Keratinocyte (primary cell): ENCODE measurements at regions not wholly inside any gene's neighbourhood (a gene's known extent, or its start where the extent isn't known, plus 50 kb on each side); places are given as distances from the start of the nearest gene placed in this dataset.

Experiments used
- DNase-seq: peaks from one replicate; pipeline ENCODE4 v3.0.0-alpha.2; 2011; ENCODE audit warnings: low read depth, missing footprints, low spot score
- FAIRE-seq: peaks from 2 replicates; lab custom pipeline; 2011; peaks lifted over from hg19 to GRCh38; lab: Jason Lieb, UNC
- H2AFZ ChIP-seq: 2 replicates; pipeline ENCODE4 v1.6.0; 2012; ENCODE audit warnings: low read length, control low read depth, inconsistent platforms; ENCODE audit not compliant: control insufficient read depth
- H3K27ac ChIP-seq: 2 replicates; pipeline ENCODE4 v1.5.1; 2011; ENCODE audit warnings: low read length; ENCODE audit not compliant: control insufficient read depth, insufficient read depth
- H3K27me3 ChIP-seq: 3 replicates; pipeline ENCODE4 v1.6.0; 2011; ENCODE audit warnings: low read length; ENCODE audit not compliant: control insufficient read depth, insufficient read depth; ENCODE audit errors: extremely low read depth
- H3K36me3 ChIP-seq, 2 experiments: 2 replicates in 1 of 2; 3 replicates in 1 of 2; pipeline ENCODE4 v1.5.1; 2011; ENCODE audit warnings: low read length in 2 of 2, mild to moderate bottlenecking in 1 of 2; ENCODE audit not compliant: control insufficient read depth in 2 of 2, insufficient read depth in 2 of 2; ENCODE audit errors: extremely low read depth in 1 of 2
- H3K4me1 ChIP-seq: 3 replicates; pipeline ENCODE4 v1.5.1; 2011; ENCODE audit warnings: low read length; ENCODE audit not compliant: control insufficient read depth, insufficient read depth; ENCODE audit errors: extremely low read depth
- H3K4me2 ChIP-seq: 3 replicates; pipeline ENCODE4 v1.6.0; 2011; ENCODE audit warnings: low read depth, low read length; ENCODE audit not compliant: control insufficient read depth, insufficient read depth; ENCODE audit errors: extremely low read depth
- H3K4me3 ChIP-seq, 3 experiments: fragments of 200-600 bp in 1 of 3; sonication (generic) in 1 of 3; 2 replicates in 2 of 3; 3 replicates in 1 of 3; pipeline ENCODE4 v1.5.1; 2011 to 2016; ENCODE audit warnings: low read length in 3 of 3, mild to moderate bottlenecking in 3 of 3, control low read depth in 2 of 3, inconsistent platforms in 1 of 3, low read depth in 1 of 3, mixed read lengths in 1 of 3, mixed run types in 1 of 3, moderate library complexity in 1 of 3; ENCODE audit not compliant: control insufficient read depth in 2 of 3, insufficient read depth in 2 of 3; ENCODE audit errors: extremely low read depth in 1 of 3
- H3K79me2 ChIP-seq: 2 replicates; pipeline ENCODE4 v1.6.0; 2012; ENCODE audit warnings: low read length; ENCODE audit not compliant: control insufficient read depth, insufficient read depth
- H3K9ac ChIP-seq: 3 replicates; pipeline ENCODE4 v1.6.0; 2011; ENCODE audit warnings: low read length; ENCODE audit not compliant: control insufficient read depth, insufficient read depth; ENCODE audit errors: extremely low read depth
- H3K9me1 ChIP-seq: 3 replicates; pipeline ENCODE4 v1.6.0; 2011; ENCODE audit warnings: low read length; ENCODE audit not compliant: control insufficient read depth, insufficient read depth; ENCODE audit errors: extremely low read depth
- H3K9me3 ChIP-seq: 2 replicates; pipeline ENCODE4 v1.5.1; 2012; ENCODE audit warnings: low read depth, low read length; ENCODE audit not compliant: control insufficient read depth
- H4K20me1 ChIP-seq: 3 replicates; pipeline ENCODE4 v1.6.0; 2011; ENCODE audit warnings: low read length; ENCODE audit not compliant: control insufficient read depth, insufficient read depth; ENCODE audit errors: extremely low read depth
- CTCF ChIP-seq, 3 experiments: IDR thresholded peaks in 1 of 3; conservative IDR thresholded peaks in 1 of 3; optimal IDR thresholded peaks in 1 of 3; 2 replicates in 2 of 3; 3 replicates in 1 of 3; pipeline versions ENCODE3 to v1.5.1; 2011; ENCODE audit warnings: low read length in 3 of 3, mild to moderate bottlenecking in 3 of 3, moderate library complexity in 2 of 3, control low read depth in 1 of 3, inconsistent platforms in 1 of 3; ENCODE audit not compliant: insufficient read depth in 2 of 3; ENCODE audit errors: extremely low read depth in 1 of 3
- EZH2 ChIP-seq: IDR thresholded peaks from one replicate; pipeline ENCODE4 v1.6.1; 2012; ENCODE audit warnings: inconsistent platforms, mild to moderate bottlenecking, low read length, moderate library complexity
- dilution Hi-C: fragments of 300-500 bp; cut with MboI; formaldehyde crosslinking; loops from one replicate; pipeline ENCODE4 v1.7.0; 2020; ENCODE audit warnings: low sequenced_read_pairs; ENCODE audit not compliant: extremely low pct_ligation_motif_present

DNA sequence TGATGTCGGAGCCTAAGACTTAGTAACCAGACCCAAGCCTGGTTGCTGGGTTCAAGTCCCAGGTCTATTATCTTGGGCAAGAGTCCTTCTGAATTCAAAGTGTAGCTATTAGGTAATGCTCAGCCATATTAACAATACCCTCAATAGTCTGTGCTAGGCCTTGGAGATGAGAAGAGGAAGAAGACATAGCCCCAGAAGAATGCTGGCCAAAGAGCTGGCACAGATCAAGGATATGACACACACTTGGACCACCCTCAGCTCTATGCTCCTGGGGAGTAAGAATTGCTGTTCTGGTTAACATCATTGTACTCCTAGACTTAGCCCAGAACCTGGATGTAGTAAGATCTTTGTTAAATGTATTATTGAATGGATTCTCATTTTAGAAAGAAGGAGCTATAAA lies 426.7 kb downstream of the CDK5RAP2 start:
- H3K4me2 ChIP-seq, result no peak overlapping the region
- no peak overlapping the region for H3K4me3 ChIP-seq
- no peak for DNase-seq
- H3K4me1 ChIP-seq, result no peaks in the 10 kb centered on the region
- no peaks in the 10 kb centered on the region for H3K9me1 ChIP-seq
- dilution Hi-C loops, result no loop called here
- no peaks in the 10 kb centered on the region for H3K79me2 ChIP-seq
- H3K9ac ChIP-seq, result no peak overlapping the region
- no peak for FAIRE-seq
- no peaks in the 10 kb centered on the region for H3K36me3 ChIP-seq
- H3K27me3 ChIP-seq, result no peaks in the 10 kb centered on the region
- H3K9me3 ChIP-seq, result no peaks in the 10 kb centered on the region
- no peaks in the 10 kb centered on the region for H4K20me1 ChIP-seq
- no peak overlapping the region for H2AFZ ChIP-seq
- no peak for TF ChIP-seq EZH2
- TF ChIP-seq CTCF (optimal IDR thresholded peaks at IDR 0.05 in 1 of 3, IDR thresholded peaks at IDR 0.05 in 1 of 3, conservative IDR thresholded peaks at IDR 0.05 in 1 of 3; ENCODE audit: extremely low read depth in 1 of 3, insufficient read depth in 2 of 3, low read length in 3 of 3), result no peak
- no peak overlapping the region for H3K27ac ChIP-seq

DNA sequence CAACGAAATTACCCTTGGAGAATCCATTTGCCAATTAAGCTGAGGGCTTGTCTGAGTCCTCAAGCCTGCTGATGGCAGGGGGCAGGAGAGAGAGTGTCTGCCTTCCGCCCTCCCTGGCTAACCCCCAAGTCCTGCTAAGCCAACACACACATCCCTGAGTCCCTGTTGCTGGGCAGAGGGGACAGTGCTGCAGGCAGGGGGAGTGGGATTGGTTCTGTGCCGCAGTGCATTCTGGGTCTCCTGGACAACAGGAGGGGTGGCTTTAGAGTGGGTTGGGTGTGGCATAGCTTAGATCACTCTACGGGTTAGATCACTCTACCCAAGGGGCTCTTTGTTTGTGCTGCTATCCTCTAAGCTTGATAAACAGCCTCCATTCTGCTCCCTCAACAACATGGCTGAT lies 427.7 kb downstream of the CDK5RAP2 start:
- no peaks in the 10 kb centered on the region for H3K4me1 ChIP-seq
- H3K27me3 ChIP-seq, result no peaks in the 10 kb centered on the region
- no peak overlapping the region for H3K9ac ChIP-seq
- H3K9me1 ChIP-seq, result no peaks in the 10 kb centered on the region
- no peaks in the 10 kb centered on the region for H3K36me3 ChIP-seq
- DNase-seq, result no peak
- no peaks in the 10 kb centered on the region for H3K79me2 ChIP-seq
- no peak overlapping the region for H3K4me3 ChIP-seq
- no peak overlapping the region for H3K4me2 ChIP-seq
- dilution Hi-C loops, result no loop called here
- H3K9me3 ChIP-seq, result no peaks in the 10 kb centered on the region
- no peak for FAIRE-seq
- no peak overlapping the region for H2AFZ ChIP-seq
- no peaks in the 10 kb centered on the region for H4K20me1 ChIP-seq
- H3K27ac ChIP-seq, result no peak overlapping the region
- TF ChIP-seq CTCF (optimal IDR thresholded peaks at IDR 0.05 in 1 of 3, IDR thresholded peaks at IDR 0.05 in 1 of 3, conservative IDR thresholded peaks at IDR 0.05 in 1 of 3; ENCODE audit: extremely low read depth in 1 of 3, insufficient read depth in 2 of 3, low read length in 3 of 3), result no peak
- no peak for TF ChIP-seq EZH2
